Breast epithelium (tissue), 4 donors: ENCODE measurements at regions not wholly inside any gene's neighbourhood (a gene's known extent, or its start where the extent isn't known, plus 50 kb on each side); places are given as distances from the start of the nearest gene placed in this dataset.

ENCODE experiments used
- DNase-seq, 2 donors: peaks; one replicate each; pipeline ENCODE4 v3.0.0-alpha.2; 2019; ENCODE audit warnings: low spot score in 2 of 2
- H3K27ac ChIP-seq, 2 donors: fragments of 200-600 bp; sonication (generic) in 1 of 2; one replicate each; pipeline ENCODE4 v1.5.1; 2016 to 2019; ENCODE audit warnings: mild to moderate bottlenecking in 1 of 2
- H3K27me3 ChIP-seq, 2 donors: fragments of 200-600 bp; sonication (generic) in 1 of 2; one replicate each; pipeline versions ENCODE4 v1.5.1 to v1.6.0; 2017 to 2019; ENCODE audit warnings: control low read depth in 1 of 2, mild to moderate bottlenecking in 1 of 2
- H3K36me3 ChIP-seq: fragments of 200-600 bp; one replicate; pipeline ENCODE4 v1.5.1; 2019
- H3K4me1 ChIP-seq, 2 donors: fragments of 200-600 bp; sonication (generic); one replicate each; pipeline ENCODE4 v1.5.1; 2016 to 2019; ENCODE audit warnings: control low read depth in 1 of 2
- H3K4me3 ChIP-seq, 3 donors: fragments of 200-600 bp; sonication (generic); 1 replicate in 2 of 3; 2 replicates in 1 of 3; pipeline ENCODE4 v1.5.1; 2016 to 2019; ENCODE audit warnings: mild to moderate bottlenecking in 3 of 3, moderate library complexity in 2 of 3
- H3K9me3 ChIP-seq, 2 donors: fragments of 200-600 bp; sonication (generic) in 1 of 2; one replicate each; pipeline ENCODE4 v1.5.1; 2016 to 2019; ENCODE audit warnings: control low read depth in 1 of 2
- POLR2A ChIP-seq: fragments of 450-650 bp; IDR thresholded peaks from one replicate; pipeline ENCODE4 v1.6.1; 2016; ENCODE audit warnings: antibody characterized with exemption, mild to moderate bottlenecking, moderate library complexity
- POLR2AphosphoS5 ChIP-seq, 3 donors: sonication (generic); formaldehyde crosslinking; IDR thresholded peaks; one replicate each; pipeline ENCODE4 v1.6.1; 2017; ENCODE audit warnings: antibody characterized with exemption in 3 of 3
- intact Hi-C: fragments of 100-400 bp; cut with DNase I; formaldehyde crosslinking; loops from one replicate; pipeline ENCODE4 v1.15.1; 2023; ENCODE audit warnings: low total_unique reads
- TF ChIP-seq, protein P1 (sequence below), 3 donors: fragments of 450-650 bp; IDR thresholded peaks; one replicate each; pipeline ENCODE4 v1.5.1; 2016 to 2017; ENCODE audit warnings: antibody characterized with exemption in 3 of 3, mild to moderate bottlenecking in 3 of 3, moderate library complexity in 3 of 3

GRCh38 chr17:31598921-31599571, 207.6 kb downstream of the RAB11FIP4 start:
- no peak overlapping the region for H3K27ac ChIP-seq
- no peaks in the 10 kb centered on the region for H3K27me3 ChIP-seq
- no peaks in the 10 kb centered on the region for H3K9me3 ChIP-seq
- TF ChIP-seq POLR2AphosphoS5 (IDR thresholded peaks at IDR 0.05) (no peak), POLR2A (no peak)
- TF ChIP-seq, protein P1, sequence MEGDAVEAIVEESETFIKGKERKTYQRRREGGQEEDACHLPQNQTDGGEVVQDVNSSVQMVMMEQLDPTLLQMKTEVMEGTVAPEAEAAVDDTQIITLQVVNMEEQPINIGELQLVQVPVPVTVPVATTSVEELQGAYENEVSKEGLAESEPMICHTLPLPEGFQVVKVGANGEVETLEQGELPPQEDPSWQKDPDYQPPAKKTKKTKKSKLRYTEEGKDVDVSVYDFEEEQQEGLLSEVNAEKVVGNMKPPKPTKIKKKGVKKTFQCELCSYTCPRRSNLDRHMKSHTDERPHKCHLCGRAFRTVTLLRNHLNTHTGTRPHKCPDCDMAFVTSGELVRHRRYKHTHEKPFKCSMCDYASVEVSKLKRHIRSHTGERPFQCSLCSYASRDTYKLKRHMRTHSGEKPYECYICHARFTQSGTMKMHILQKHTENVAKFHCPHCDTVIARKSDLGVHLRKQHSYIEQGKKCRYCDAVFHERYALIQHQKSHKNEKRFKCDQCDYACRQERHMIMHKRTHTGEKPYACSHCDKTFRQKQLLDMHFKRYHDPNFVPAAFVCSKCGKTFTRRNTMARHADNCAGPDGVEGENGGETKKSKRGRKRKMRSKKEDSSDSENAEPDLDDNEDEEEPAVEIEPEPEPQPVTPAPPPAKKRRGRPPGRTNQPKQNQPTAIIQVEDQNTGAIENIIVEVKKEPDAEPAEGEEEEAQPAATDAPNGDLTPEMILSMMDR (IDR thresholded peaks at IDR 0.05), result no peak
- peaks cover 5 to 6% of the 10 kb centered on the region in 2 donors for H3K4me1 ChIP-seq
- intact Hi-C loops, result no loop called here
- DNase-seq, result no peak
- H3K36me3 ChIP-seq, result no peaks in the 10 kb centered on the region
- no peak overlapping the region for H3K4me3 ChIP-seq

- TF ChIP-seq POLR2AphosphoS5 (IDR thresholded peaks at IDR 0.05) (no peak), POLR2A (no peak)
- TF ChIP-seq, protein P1 (IDR thresholded peaks at IDR 0.05), result no peak
- H3K4me1 ChIP-seq, result peaks cover 5 to 6% of the 10 kb centered on the region in 2 donors
- no peak overlapping the region for H3K4me3 ChIP-seq
- intact Hi-C loops, result no loop called here
- H3K27me3 ChIP-seq, result no peaks in the 10 kb centered on the region
- no peaks in the 10 kb centered on the region for H3K9me3 ChIP-seq
- no peak for DNase-seq
- no peak overlapping the region for H3K27ac ChIP-seq
- no peaks in the 10 kb centered on the region for H3K36me3 ChIP-seq
Observed at GRCh38 chr17:31598399-31598782, 206.9 kb downstream of the RAB11FIP4 start.

- Histone ChIP-seq H3K4me3 (no peak overlapping the region), H3K9me3 (no peaks in the 10 kb centered on the region), H3K27ac (no peak overlapping the region), H3K36me3 (no peaks in the 10 kb centered on the region), H3K4me1 (peaks cover 5 to 6% of the 10 kb centered on the region in 2 donors), H3K27me3 (no peaks in the 10 kb centered on the region)
- TF ChIP-seq POLR2A (no peak), POLR2AphosphoS5 (IDR thresholded peaks at IDR 0.05) (no peak)
- TF ChIP-seq, protein P1 (IDR thresholded peaks at IDR 0.05), result no peak
- intact Hi-C loops, result no loop called here
- DNase-seq, result no peak
Observed at GRCh38 chr17:31597646-31598398, 206.3 kb downstream of the RAB11FIP4 start.

DNA sequence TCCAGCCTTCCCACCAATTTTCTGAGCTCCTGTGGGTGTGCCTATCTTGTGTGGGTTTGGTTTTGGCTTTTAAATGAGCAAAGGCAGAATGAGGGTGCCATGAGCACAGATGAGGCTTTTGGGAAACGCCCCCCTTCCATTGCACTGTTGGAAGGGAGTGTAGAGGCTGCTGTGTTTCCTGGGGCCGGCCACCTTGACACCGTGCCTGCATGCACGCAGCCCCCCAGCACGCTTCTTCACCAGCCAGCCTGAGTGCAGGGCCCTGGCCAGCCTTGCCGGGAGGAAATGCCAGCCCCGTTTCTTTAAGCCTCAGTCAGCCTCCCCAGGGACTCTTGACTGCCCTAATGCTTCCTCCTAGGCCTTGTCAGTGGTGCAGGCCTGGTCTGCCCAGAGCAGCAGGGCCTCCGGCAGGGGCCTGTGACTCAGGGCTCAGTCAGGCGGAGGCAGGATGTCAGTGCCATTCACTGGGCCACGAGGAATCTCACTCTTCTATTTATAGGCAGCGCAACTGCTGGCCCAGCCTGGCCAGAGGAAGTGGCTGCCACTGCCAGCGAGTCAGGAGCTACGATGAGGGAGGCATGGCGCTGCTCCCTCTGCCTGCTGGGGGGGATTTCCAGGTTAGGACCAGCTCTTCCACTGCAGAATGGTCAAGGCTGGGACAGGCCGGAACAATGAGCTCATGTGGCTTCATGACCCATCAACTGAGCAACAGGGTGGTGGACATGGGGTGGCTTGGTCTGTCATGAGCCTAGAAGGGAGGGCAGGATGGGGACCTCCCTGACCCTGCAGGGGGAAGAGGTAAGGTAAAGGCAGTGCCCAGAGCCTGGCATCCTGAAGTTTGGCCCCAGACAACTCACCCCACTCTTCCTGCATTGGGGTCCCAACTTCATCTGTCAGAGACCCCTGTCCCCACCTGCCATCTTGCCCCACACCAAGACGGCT, 205.2 kb downstream of the RAB11FIP4 start:
- peak in 1 of 2 donors; percentile 58 for DNase-seq
- no peaks in the 10 kb centered on the region for H3K27me3 ChIP-seq
- peak overlapping the region; percentile 72 to 83 for H3K27ac ChIP-seq
- intact Hi-C loops, result no loop called here
- peak in 2 of 3 donors; percentile 11 to 42 for TF ChIP-seq POLR2AphosphoS5 (IDR thresholded peaks at IDR 0.05)
- TF ChIP-seq, protein P1 (IDR thresholded peaks at IDR 0.05), result no peak
- no peak overlapping the region for H3K4me3 ChIP-seq
- no peaks in the 10 kb centered on the region for H3K36me3 ChIP-seq
- H3K9me3 ChIP-seq, result no peaks in the 10 kb centered on the region
- peaks cover 5 to 6% of the 10 kb centered on the region in 2 donors for H3K4me1 ChIP-seq
